Fibroblast of skin of back (primary cell): ENCODE measurements at regions not wholly inside any gene's neighbourhood (a gene's known extent, or its start where the extent isn't known, plus 50 kb on each side); places are given as distances from the start of the nearest gene placed in this dataset.

ENCODE experiments used
- DNase-seq: peaks from one replicate; pipeline ENCODE4 v3.0.0-alpha.2; 2013

- no peak for DNase-seq
These were observed 64.2 kb downstream of the RBM43 start for GRCh38 chr2:151197184-151198108.

DNA sequence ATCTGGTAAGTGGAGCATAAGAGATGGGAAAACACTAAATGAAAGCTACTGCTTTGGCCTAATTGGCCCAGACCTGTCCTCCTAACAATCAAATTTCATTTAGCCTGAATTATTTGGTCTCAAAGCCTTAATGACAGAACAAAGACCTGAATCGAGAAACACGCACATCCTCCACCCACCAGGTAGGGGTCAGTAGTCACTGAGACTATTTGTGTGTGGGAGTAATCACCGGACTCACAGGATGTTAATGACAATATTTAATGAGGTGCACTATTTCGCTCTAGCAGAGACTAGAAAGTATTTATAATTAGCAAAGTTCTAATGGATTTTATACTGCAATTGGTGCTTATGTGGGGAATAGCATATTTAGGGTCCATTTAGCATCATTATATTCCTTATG is 68.1 kb downstream of the RBM43 start:
- no peak for DNase-seq

GRCh38 chr2:151192681-151193080 is 69.0 kb downstream of the RBM43 start:
- DNase-seq = no peak

DNA sequence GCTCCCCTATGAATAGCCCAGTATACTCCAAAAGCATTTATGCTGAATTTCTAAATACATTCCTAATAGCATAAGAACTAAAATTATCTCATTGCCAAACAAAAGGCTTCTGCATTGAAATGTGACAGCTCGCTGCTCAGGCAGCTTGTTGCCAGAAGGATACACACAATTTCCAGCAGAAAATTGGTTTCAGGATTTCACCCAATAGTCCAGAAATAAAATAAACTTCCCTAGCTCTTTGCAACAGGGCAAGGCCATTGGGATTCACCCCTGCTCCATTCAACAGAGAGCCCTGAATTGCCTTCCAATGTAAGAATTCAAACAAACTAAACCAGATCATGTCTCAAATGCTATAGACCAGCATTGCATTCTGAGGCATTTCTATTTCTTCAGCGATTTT is 70.7 kb downstream of the RBM43 start:
- DNase-seq = peak; percentile 6

- no peak for DNase-seq
These were observed 72.5 kb downstream of the RBM43 start for GRCh38 chr2:151189125-151189524.

DNA sequence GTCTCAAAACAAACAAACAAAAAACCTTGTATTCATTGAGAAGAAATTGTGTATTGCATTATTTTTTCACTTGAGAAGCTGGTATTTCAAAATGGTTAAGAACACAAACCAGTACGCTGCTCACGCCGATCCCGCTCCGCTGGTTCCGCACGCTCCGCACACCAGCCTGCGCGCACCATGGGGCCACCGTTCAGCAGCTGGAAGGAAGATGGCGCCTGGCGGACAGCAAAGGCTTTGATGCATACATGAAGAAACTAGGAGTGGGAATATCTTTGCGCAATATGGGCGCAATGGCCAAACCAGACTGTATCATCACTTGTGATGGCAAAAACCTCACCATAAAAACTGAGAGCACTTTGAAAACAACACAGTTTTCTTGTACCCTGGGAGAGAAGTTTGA is 75.7 kb downstream of the RBM43 start:
- DNase-seq = no peak

- DNase-seq = no peak
These were observed 78.5 kb downstream of the RBM43 start for GRCh38 chr2:151182899-151183809.

DNA sequence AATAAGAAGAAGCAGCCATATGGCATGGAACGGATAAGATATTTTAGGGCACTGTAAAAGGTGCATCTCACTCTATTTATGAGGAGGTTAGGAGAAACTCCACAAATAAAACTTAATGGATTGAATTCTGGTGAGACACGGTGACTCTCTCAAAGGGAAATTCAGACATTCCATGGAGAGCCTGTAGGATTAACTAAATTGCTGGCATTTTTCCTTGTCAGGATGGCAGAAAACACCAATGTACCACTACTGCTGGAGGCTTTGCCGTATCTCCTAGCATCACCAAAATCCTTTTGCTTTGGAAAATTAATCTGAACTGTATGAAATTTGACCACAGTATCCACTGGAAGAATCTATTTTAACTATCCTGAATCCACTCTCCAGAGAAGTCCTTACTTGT is 79.3 kb downstream of the RBM43 start:
- no peak for DNase-seq

DNA sequence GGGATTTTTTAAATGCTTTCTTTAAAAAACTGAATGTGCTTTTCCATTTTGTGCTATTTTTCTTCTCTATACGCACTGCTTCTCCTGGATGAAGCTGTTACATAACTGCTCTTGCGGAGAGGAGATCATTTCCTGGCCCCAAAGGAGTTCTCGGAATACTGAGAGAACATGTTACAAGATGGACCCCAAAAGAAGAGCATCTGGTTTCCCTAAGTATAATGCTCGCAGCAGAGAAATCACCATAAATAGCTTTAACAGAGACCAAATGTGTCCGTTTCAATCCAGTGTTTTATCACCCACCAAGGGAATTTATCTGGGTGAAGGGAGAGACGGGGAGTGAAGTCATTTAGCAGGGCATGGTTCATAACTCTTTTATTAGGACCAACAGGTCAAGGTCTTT is 80.1 kb downstream of the RBM43 start:
- no peak for DNase-seq

GRCh38 chr2:151180123-151180522 is 81.5 kb downstream of the RBM43 start:
- DNase-seq = no peak

- DNase-seq = no peak
These were observed 83.5 kb downstream of the RBM43 start for GRCh38 chr2:151178207-151178606.

DNA sequence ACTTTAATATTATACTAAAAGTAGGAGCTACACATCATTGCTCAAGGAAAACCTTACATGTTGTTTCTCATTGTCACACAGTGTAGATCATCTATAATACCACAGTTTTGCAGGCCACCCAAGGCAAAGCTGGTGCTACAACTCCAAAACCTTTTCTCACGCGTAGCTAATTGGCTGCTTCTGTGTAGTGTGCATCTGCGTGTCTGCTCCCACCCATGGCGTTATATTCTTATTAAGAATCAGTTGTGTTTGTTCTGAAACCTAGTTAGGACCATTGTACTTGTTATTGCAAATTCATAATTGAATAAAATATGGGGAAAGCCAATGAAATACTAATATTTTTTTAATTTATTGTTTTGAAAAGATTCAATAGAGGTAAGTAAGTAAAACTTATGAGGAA is 83.9 kb downstream of the RBM43 start:
- no peak for DNase-seq

DNA sequence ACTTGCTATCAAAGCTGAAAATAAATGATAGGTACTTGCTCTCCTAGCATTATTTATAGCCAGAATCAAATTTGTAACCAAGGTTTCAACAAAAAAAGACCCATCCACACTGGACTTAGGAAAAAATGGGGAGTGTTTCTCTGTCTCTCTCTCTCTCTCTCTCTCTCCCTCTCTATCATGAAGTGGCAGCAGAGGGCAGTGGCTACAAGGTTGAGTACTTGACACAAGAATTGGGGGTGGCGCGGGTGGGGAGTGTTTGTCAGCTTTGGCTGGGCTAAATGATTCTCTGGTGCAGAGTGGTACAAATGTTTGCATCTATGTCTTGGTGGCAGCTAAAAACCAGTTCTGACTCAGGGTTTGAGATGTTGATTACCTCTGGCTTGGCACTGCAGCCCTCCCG is 85.0 kb downstream of the RBM43 start:
- DNase-seq = no peak

DNA sequence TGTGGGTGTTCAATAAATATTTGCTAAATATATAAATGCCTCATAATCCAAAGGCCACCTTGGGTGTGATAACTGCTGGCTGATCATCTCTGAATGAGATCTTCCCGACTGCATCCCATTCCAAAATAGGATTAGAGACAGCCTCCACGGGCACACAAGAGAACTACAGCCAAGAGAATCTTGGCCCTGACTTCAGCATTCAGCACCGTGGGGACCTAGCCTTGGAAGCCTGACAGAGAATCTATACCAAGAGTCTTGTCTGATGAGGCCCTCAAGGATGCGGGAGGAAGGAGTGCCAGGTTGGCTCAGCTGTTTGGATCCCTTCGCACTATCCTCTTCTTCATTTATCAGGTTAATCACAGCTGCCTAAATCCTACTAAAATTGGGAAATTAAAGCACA is 85.8 kb downstream of the RBM43 start:
- no peak for DNase-seq

GRCh38 chr2:151174127-151174526 is 87.5 kb downstream of the RBM43 start:
- no peak for DNase-seq

DNA sequence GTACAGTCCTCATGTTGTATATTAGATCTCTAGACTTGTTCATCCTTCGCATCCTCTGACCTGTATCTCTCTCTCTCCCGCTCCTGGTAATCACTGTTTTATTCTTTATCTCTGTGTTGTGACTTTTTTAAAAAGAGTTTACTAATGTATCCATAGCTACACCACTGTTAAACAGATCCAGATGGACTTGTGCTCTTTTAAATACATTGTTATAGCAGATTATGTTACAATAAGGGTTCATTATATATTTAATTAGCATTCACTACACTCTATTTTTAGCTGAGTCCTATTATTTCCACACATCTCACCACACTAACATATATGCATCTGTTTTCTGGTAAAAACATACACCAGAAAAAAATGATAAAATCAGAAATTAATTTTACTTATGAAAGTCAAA is 90.5 kb downstream of the RBM43 start:
- no peak for DNase-seq

- no peak for DNase-seq
These were observed 95.3 kb downstream of the RBM43 start for GRCh38 chr2:151166410-151166809.

GRCh38 chr2:151165105-151165684 is 96.5 kb downstream of the RBM43 start:
- DNase-seq = no peak

- DNase-seq = peak; percentile 45
These were observed 99.7 kb downstream of the RBM43 start for GRCh38 chr2:151161821-151162551.

DNA sequence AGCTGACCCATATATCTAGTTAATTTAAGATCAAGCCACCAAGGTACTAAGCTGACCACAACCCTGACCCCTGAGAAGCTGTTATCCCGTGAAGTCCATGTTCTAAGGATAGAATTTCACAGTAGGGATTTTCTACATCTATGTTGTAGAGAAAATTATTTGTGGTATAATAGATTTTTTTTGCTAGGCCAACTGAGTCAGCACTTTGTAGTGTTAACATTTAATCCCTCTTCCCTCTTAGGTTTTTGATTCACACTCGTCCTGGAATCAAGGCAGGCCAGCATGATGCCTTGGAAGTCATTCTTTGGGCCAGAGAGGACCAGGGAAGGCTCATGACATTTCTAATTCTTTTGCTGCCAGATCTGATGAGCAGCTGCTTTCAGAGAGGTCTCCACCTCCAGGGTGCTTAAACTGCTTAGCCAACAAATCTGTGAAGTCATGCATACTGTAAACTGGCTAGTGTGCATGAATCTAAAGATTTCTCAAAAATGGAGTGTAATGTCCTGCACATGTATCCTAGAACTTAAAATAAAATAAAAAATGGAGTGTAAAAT is 102.5 kb downstream of the RBM43 start:
- no peak for DNase-seq

- no peak for DNase-seq
These were observed 104.5 kb downstream of the RBM43 start for GRCh38 chr2:151157000-151157735.
